Stimulated activated naive CD8-positive, alpha-beta T cell treated with anti-CD3 and anti-CD28 coated beads, Interleukin-15, Interleukin-2, amounts not matched to agents 100 ng/mL and 50 ng/mL, for 24 hours (primary cell): ENCODE measurements at regions not wholly inside any gene's neighbourhood (a gene's known extent, or its start where the extent isn't known, plus 50 kb on each side); places are given as distances from the start of the nearest gene placed in this dataset.
"Not testable (repeated sequence)": the region's sequence is repeated elsewhere in the genome, so short reads cannot be mapped to it uniquely, and the experiment has no call there.

ENCODE experiments used
- H3K27ac Mint-ChIP-seq: one replicate; pipeline ENCODE4 v1.8.0; 2021; ENCODE audit warnings: mild to moderate bottlenecking, mixed read lengths
- H3K27me3 Mint-ChIP-seq: one replicate; pipeline ENCODE4 v1.8.0; 2021; ENCODE audit warnings: mixed read lengths
- H3K36me3 Mint-ChIP-seq: one replicate; pipeline ENCODE4 v1.8.0; 2021; ENCODE audit warnings: low read depth, mixed read lengths
- H3K4me1 Mint-ChIP-seq: one replicate; pipeline ENCODE4 v1.8.0; 2021; ENCODE audit warnings: low read depth, mixed read lengths
- H3K4me3 Mint-ChIP-seq: one replicate; pipeline ENCODE4 v1.8.0; 2021; ENCODE audit warnings: mild to moderate bottlenecking, mixed read lengths
- H3K9me3 Mint-ChIP-seq: one replicate; pipeline ENCODE4 v1.8.0; 2021; ENCODE audit warnings: mixed read lengths

- H3K36me3 Mint-ChIP-seq: no peaks in the 10 kb centered on the region
Observed at GRCh38 chr2:172295677-172296076, 131.7 kb upstream of the ITGA6 start.

DNA sequence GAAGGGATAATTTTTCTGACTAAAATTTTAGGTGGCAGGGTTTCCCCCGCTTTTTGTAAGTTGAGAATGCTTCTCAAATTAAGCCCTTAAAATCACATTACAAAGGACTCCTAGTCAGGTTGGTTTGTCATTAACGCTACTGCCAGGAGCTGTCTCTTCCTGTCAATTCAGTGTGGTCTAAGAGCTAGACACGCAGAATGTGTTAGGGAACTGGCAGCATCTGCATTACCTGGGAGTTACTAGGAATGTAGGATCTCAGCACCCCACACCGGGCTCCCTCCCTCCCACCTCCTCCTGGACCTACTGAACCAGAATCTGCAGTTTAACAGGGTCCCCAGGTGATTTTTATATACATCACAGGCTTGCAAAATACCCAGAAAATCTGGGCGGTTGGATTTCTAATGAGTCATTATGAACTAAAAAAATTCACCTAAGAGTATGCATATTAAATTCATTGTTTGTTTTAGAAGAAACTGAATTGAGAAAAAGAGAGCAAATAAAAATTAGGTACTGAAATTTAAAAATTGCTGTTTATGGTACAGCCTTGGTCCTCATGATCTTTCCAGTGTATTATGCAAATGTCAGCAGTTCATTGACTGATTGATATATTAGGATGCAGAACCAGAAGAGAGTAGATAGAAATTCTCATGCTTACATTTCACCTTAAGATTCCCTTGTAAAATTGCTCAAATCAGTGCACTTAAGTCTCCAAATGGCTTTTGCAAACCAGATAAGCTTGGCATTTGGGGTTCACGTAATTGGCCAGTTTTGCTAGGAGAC is 130.9 kb upstream of the ITGA6 start:
- Mint-ChIP-seq H3K4me1 (no peaks in the 10 kb centered on the region), H3K36me3 (no peaks in the 10 kb centered on the region)

More at GRCh38 chr2:172295677-172296076, 131.7 kb upstream of the ITGA6 start:
- Mint-ChIP-seq H3K4me3 (no peak overlapping the region), H3K4me1 (no peaks in the 10 kb centered on the region), H3K27me3 (peaks cover 14% of the 10 kb centered on the region), H3K9me3 (peaks cover 4% of the 10 kb centered on the region), H3K27ac (no peak overlapping the region)

DNA sequence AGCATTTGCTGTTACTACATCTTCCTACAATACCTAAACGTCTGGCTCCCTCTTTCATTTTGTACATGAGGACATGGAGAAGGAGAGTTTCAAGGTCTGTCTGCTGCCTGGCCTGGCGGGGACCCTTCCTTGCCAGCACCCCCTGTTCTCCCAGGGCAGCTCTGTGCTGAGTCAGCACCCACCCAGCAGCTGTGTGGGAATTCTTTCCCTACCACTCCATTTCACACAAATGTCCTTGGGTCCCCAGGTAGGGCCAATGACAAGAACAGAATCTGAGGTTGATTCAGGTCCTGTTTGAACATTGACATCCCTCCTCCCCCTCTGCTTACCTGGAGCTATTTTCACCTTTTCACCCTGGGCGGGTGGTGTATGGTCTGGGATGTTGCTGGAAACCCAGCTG is 129.9 kb upstream of the ITGA6 start:
- no peak overlapping the region for H3K27ac Mint-ChIP-seq
- no peak overlapping the region for H3K4me3 Mint-ChIP-seq
- H3K27me3 Mint-ChIP-seq: peaks cover 14% of the 10 kb centered on the region
- no peaks in the 10 kb centered on the region for H3K36me3 Mint-ChIP-seq
- no peaks in the 10 kb centered on the region for H3K4me1 Mint-ChIP-seq
- no peaks in the 10 kb centered on the region for H3K9me3 Mint-ChIP-seq

More for the DNA sequence above, 130.9 kb upstream of the ITGA6 start:
- H3K4me3 Mint-ChIP-seq: no peak overlapping the region
- H3K27ac Mint-ChIP-seq: no peak overlapping the region
- H3K9me3 Mint-ChIP-seq: peaks cover 4% of the 10 kb centered on the region
- peaks cover 14% of the 10 kb centered on the region for H3K27me3 Mint-ChIP-seq

DNA sequence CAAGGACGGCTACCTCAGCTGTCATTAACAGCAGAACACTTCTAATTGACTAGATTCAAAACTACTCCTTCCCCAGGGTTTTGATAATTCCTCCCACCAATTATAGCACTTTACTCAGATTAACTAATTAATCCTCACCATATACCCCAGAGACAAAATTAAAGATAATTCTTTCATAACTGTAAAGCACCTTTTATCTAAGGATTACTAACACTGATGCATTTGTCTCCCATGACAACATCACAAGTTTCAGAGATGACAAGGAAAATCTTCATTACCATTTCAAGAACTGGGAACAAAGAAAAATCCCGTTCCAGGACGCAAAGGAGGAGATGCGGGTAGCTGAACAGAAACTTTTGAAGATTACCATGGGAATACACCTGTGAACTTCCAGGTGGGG is 129.4 kb upstream of the ITGA6 start:
- Mint-ChIP-seq H3K9me3 (no peaks in the 10 kb centered on the region), H3K4me1 (no peaks in the 10 kb centered on the region), H3K27me3 (peaks cover 14% of the 10 kb centered on the region), H3K36me3 (no peaks in the 10 kb centered on the region), H3K27ac (no peak overlapping the region), H3K4me3 (no peak overlapping the region)

DNA sequence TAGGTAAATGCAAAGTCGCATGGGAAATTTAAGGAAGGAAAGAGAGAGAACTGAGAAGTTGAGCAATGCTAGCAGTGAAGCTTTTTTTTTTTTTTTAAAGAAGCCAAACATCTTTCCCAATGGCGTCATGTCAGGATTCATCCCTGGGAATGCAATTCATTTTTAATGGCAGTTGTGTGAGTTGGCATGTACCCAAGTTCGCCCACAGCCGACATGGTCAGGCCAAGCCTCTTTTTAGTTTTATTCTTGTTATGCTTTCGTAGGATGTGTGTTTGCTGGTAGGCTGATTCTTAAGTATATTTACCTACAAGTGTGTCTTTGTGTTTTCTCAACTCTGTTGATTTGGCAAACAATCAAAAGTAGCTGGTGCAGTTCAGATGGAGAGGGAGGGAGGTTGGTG is 127.6 kb upstream of the ITGA6 start:
- Mint-ChIP-seq H3K27ac (no peak overlapping the region), H3K4me1 (no peaks in the 10 kb centered on the region), H3K36me3 (no peaks in the 10 kb centered on the region), H3K27me3 (peaks cover 14% of the 10 kb centered on the region), H3K9me3 (no peaks in the 10 kb centered on the region), H3K4me3 (no peak overlapping the region)

GRCh38 chr2:172300851-172301250 is 126.5 kb upstream of the ITGA6 start:
- no peak overlapping the region for H3K27ac Mint-ChIP-seq
- peaks cover 14% of the 10 kb centered on the region for H3K27me3 Mint-ChIP-seq
- no peaks in the 10 kb centered on the region for H3K4me1 Mint-ChIP-seq
- H3K4me3 Mint-ChIP-seq: no peak overlapping the region
- no peaks in the 10 kb centered on the region for H3K36me3 Mint-ChIP-seq
- H3K9me3 Mint-ChIP-seq: no peaks in the 10 kb centered on the region

GRCh38 chr2:172305066-172305465 is 122.3 kb upstream of the ITGA6 start:
- Mint-ChIP-seq H3K27ac (no peak overlapping the region), H3K36me3 (no peaks in the 10 kb centered on the region), H3K27me3 (no peaks in the 10 kb centered on the region), H3K4me1 (no peaks in the 10 kb centered on the region), H3K4me3 (no peak overlapping the region), H3K9me3 (no peaks in the 10 kb centered on the region)

- no peak overlapping the region for H3K4me3 Mint-ChIP-seq
- no peaks in the 10 kb centered on the region for H3K9me3 Mint-ChIP-seq
- no peaks in the 10 kb centered on the region for H3K36me3 Mint-ChIP-seq
- H3K27ac Mint-ChIP-seq: no peak overlapping the region
- no peaks in the 10 kb centered on the region for H3K27me3 Mint-ChIP-seq
- no peaks in the 10 kb centered on the region for H3K4me1 Mint-ChIP-seq
Observed at GRCh38 chr2:172307800-172308199, 119.6 kb upstream of the ITGA6 start.

DNA sequence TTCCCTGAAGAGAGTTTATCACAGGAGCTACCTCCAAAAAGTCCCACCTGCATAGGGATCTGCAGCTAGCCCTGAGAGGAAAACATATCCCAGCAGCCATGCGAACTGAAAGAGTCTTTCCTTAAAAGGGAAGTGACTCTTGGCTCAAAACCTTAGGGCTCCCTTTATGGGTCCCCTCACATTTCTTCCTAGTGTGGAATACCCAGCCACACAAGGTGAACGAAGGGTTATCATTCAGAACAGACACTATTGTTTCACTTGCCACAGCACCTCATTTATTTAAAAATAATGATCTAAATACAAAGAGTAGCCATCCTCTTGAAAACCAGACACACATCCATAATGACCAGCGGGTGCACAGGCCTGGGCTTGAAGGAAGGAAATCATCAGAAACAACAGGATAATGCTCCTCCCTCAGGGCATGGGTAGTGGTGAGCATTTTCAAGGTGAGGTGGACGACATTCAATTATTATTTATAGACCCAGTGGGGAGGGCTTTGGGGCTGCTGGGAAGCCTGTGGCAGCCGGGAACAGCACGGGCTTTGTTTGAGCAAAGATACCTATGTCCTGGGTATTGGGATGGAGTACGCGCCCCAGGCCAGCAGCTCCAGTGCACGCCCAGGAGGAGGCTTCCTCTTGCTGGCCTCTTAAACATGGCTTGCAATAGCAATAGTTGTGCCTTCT is 119.0 kb upstream of the ITGA6 start:
- Mint-ChIP-seq H3K27ac (no peak overlapping the region), H3K4me3 (no peak overlapping the region), H3K36me3 (no peaks in the 10 kb centered on the region), H3K4me1 (no peaks in the 10 kb centered on the region), H3K9me3 (no peaks in the 10 kb centered on the region), H3K27me3 (no peaks in the 10 kb centered on the region)

GRCh38 chr2:172311921-172312345 is 115.5 kb upstream of the ITGA6 start:
- H3K36me3 Mint-ChIP-seq: no peaks in the 10 kb centered on the region

DNA sequence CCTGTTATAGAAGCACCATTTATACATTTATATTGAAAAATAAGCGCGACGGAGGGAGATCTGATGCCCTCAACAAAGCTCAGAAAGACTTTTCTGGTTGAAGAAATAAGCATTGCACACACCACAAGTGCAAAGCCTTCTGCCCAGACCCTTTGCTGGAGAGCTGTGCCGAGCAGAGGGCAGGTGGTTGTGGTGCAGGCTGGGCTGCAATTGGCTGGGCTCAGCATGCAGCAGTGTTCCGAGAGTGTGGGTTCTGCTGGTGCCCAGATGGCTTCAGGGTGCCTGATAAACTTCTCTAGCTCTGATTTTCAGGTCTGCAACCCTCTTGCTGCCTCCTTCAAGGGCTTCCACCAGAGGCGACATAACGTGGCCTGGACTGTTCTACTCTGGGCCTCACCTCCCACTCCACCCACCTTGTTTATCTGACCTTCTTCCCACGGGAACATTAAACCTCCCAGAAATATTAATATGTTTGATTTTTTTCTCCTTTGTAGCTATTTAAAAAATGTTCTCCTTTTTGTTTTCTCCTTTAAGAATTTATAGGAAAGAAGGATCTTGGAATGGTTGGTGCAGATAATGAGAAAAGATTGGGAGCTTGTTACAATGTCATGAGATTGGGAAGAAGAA is 113.6 kb upstream of the ITGA6 start:
- no peak overlapping the region for H3K4me3 Mint-ChIP-seq

More at GRCh38 chr2:172311921-172312345, 115.5 kb upstream of the ITGA6 start:
- Mint-ChIP-seq H3K4me1 (no peaks in the 10 kb centered on the region), H3K4me3 (no peak overlapping the region), H3K27ac (no peak overlapping the region), H3K9me3 (no peaks in the 10 kb centered on the region), H3K27me3 (no peaks in the 10 kb centered on the region)

DNA sequence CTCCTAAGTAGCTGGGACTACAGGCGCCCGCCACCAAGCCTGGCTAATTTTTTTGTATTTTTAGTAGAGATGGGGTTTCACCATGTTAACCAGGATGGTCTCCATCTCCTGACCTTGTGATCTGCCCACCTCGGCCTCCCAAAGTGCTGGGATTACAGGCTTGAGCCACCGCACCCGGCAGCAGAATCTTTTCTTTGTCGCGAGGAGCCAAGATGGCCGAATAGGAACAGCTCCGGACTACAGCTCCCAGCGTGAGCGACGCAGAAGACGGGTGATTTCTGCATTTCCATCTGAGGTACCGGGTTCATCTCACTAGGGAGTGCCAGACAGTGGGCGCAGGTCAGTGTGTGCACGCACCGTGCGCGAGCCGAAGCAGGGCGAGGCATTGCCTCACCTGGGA is 112.3 kb upstream of the ITGA6 start:
- H3K36me3 Mint-ChIP-seq, H3K4me1 Mint-ChIP-seq, H3K4me3 Mint-ChIP-seq, H3K27me3 Mint-ChIP-seq, H3K27ac Mint-ChIP-seq, H3K9me3 Mint-ChIP-seq: not testable (repeated sequence)

More for the DNA sequence above, 113.6 kb upstream of the ITGA6 start:
- H3K27ac Mint-ChIP-seq: no peak overlapping the region
- H3K36me3 Mint-ChIP-seq: no peaks in the 10 kb centered on the region
- H3K4me1 Mint-ChIP-seq: no peaks in the 10 kb centered on the region
- no peaks in the 10 kb centered on the region for H3K9me3 Mint-ChIP-seq
- no peaks in the 10 kb centered on the region for H3K27me3 Mint-ChIP-seq

- no peaks in the 10 kb centered on the region for H3K36me3 Mint-ChIP-seq
- no peaks in the 10 kb centered on the region for H3K27me3 Mint-ChIP-seq
- H3K4me1 Mint-ChIP-seq: no peaks in the 10 kb centered on the region
- H3K27ac Mint-ChIP-seq: no peak overlapping the region
- no peak overlapping the region for H3K4me3 Mint-ChIP-seq
- H3K9me3 Mint-ChIP-seq: no peaks in the 10 kb centered on the region
Observed at GRCh38 chr2:172322049-172322448, 105.3 kb upstream of the ITGA6 start.

DNA sequence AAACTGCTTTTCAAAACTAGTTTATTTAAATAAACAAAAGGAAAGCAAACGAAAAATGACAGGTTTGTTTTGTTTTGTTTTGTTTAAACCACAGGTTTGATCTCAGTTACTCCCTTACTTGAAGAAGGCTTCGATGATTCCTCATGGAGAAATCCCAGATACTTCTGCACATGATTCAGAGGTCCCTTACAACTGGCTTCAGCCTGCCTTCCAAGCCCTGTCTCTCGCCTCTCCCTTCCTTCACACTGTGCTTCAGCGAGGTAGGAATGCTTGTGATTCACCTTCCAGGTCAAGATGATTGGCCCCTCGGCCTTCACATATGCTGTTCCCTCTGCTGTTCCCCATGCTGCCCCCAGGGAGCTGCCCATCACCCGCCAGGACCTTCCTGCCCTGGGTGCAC is 104.1 kb upstream of the ITGA6 start:
- Mint-ChIP-seq H3K4me3 (no peak overlapping the region), H3K4me1 (no peaks in the 10 kb centered on the region), H3K9me3 (no peaks in the 10 kb centered on the region), H3K36me3 (no peaks in the 10 kb centered on the region), H3K27ac (no peak overlapping the region), H3K27me3 (no peaks in the 10 kb centered on the region)

GRCh38 chr2:172323861-172324597 is 103.4 kb upstream of the ITGA6 start:
- Mint-ChIP-seq H3K4me1 (no peaks in the 10 kb centered on the region), H3K27ac (no peak overlapping the region), H3K9me3 (no peaks in the 10 kb centered on the region), H3K4me3 (no peak overlapping the region), H3K36me3 (no peaks in the 10 kb centered on the region), H3K27me3 (no peaks in the 10 kb centered on the region)
